H9 (cell line): ENCODE measurements at regions not wholly inside any gene's neighbourhood (a gene's known extent, or its start where the extent isn't known, plus 50 kb on each side); places are given as distances from the start of the nearest gene placed in this dataset.

Source experiments
- DNase-seq: peaks from one replicate; pipeline ENCODE4 v3.0.0-alpha.2; 2017
- H2AFZ ChIP-seq: one replicate; pipeline ENCODE4 v1.6.1; 2013; ENCODE audit warnings: mild to moderate bottlenecking, low read length, control low read depth, moderate library complexity
- H2AK5ac ChIP-seq: 2 replicates; pipeline ENCODE4 v1.6.1; 2013; ENCODE audit warnings: low read length, control low read depth, mixed read lengths; ENCODE audit not compliant: insufficient read length
- H2BK120ac ChIP-seq: one replicate; pipeline ENCODE4 v1.6.1; 2013; ENCODE audit warnings: low read depth, mild to moderate bottlenecking, low read length, control low read depth, inconsistent platforms; ENCODE audit not compliant: poor library complexity, severe bottlenecking
- H2BK12ac ChIP-seq: 2 replicates; pipeline ENCODE4 v1.6.1; 2013; ENCODE audit warnings: low read length, control low read depth, mixed read lengths, low read depth; ENCODE audit not compliant: insufficient read length
- H2BK15ac ChIP-seq: 2 replicates; pipeline ENCODE4 v1.6.1; 2013; ENCODE audit warnings: low read depth, low read length, control low read depth
- H2BK20ac ChIP-seq: one replicate; pipeline ENCODE4 v1.6.1; 2013; ENCODE audit warnings: low read depth, mild to moderate bottlenecking, low read length, control low read depth, inconsistent platforms; ENCODE audit not compliant: poor library complexity, severe bottlenecking
- H2BK5ac ChIP-seq: 2 replicates; pipeline ENCODE4 v1.6.1; 2013; ENCODE audit warnings: low read length, control low read depth, mixed read lengths; ENCODE audit not compliant: insufficient read length
- H3K14ac ChIP-seq: 2 replicates; pipeline ENCODE4 v1.6.1; 2013; ENCODE audit warnings: low read length, control low read depth; ENCODE audit not compliant: insufficient read depth
- H3K18ac ChIP-seq: 2 replicates; pipeline ENCODE4 v1.6.1; 2013; ENCODE audit warnings: low read depth, mild to moderate bottlenecking, mixed read lengths, low read length, control low read depth; ENCODE audit not compliant: insufficient read length
- H3K23ac ChIP-seq: 2 replicates; pipeline ENCODE4 v1.6.1; 2013; ENCODE audit warnings: low read length, control low read depth, mixed read lengths, low read depth; ENCODE audit not compliant: insufficient read length
- H3K23me2 ChIP-seq: 2 replicates; pipeline ENCODE4 v1.6.1; 2013; ENCODE audit warnings: low read depth, mild to moderate bottlenecking, mixed read lengths, low read length, control low read depth; ENCODE audit not compliant: insufficient read length, poor library complexity, severe bottlenecking
- H3K27ac ChIP-seq: 2 replicates; pipeline ENCODE4 v1.5.1; 2013; ENCODE audit warnings: low read length, control low read depth, mixed read lengths, low read depth; ENCODE audit not compliant: insufficient read length
- H3K27me3 ChIP-seq: 2 replicates; pipeline ENCODE4 v1.6.1; 2013; ENCODE audit warnings: low read length, control low read depth, inconsistent platforms; ENCODE audit not compliant: insufficient read depth
- H3K4ac ChIP-seq: 2 replicates; pipeline ENCODE4 v1.6.1; 2013; ENCODE audit warnings: low read depth, mild to moderate bottlenecking, control low read depth, inconsistent platforms, low read length, moderate library complexity
- H3K4me1 ChIP-seq: 2 replicates; pipeline ENCODE4 v1.6.1; 2013; ENCODE audit warnings: low read length, control low read depth, inconsistent platforms; ENCODE audit not compliant: insufficient read depth
- H3K4me2 ChIP-seq: 2 replicates; pipeline ENCODE4 v1.6.1; 2013; ENCODE audit warnings: low read length, control low read depth, mixed read lengths; ENCODE audit not compliant: insufficient read length, insufficient read depth
- H3K56ac ChIP-seq: 2 replicates; pipeline ENCODE4 v1.6.1; 2013; ENCODE audit warnings: low read depth, mild to moderate bottlenecking, mixed read lengths, low read length, control low read depth; ENCODE audit not compliant: insufficient read length
- H3K79me1 ChIP-seq: 2 replicates; pipeline ENCODE4 v1.6.1; 2013; ENCODE audit warnings: low read depth, mild to moderate bottlenecking, moderate library complexity, low read length, control low read depth, inconsistent platforms; ENCODE audit not compliant: insufficient read depth, poor library complexity, severe bottlenecking
- H3K79me2 ChIP-seq: 2 replicates; pipeline ENCODE4 v1.6.1; 2013; ENCODE audit warnings: low read length, control low read depth, inconsistent platforms; ENCODE audit not compliant: insufficient read depth
- H3K9ac ChIP-seq: 2 replicates; pipeline ENCODE4 v1.6.1; 2013; ENCODE audit warnings: low read length, control low read depth, mixed read lengths; ENCODE audit not compliant: insufficient read length; ENCODE audit errors: extremely low read depth
- H3K9me3 ChIP-seq: one replicate; pipeline ENCODE4 v1.6.1; 2013; ENCODE audit warnings: low read depth, low read length, inconsistent platforms; ENCODE audit not compliant: control insufficient read depth
- H3T11ph ChIP-seq: one replicate; pipeline ENCODE4 v1.6.1; 2013; ENCODE audit warnings: mild to moderate bottlenecking, low read length, control low read depth, inconsistent platforms
- H4K20me1 ChIP-seq: one replicate; pipeline ENCODE4 v1.6.1; 2013; ENCODE audit not compliant: control insufficient read depth, insufficient read length, insufficient read depth
- H4K5ac ChIP-seq: 2 replicates; pipeline ENCODE4 v1.6.1; 2013; ENCODE audit warnings: low read depth, mild to moderate bottlenecking, mixed read lengths, low read length, control low read depth; ENCODE audit not compliant: insufficient read length
- H4K8ac ChIP-seq: replicated peaks from 2 replicates; pipeline ENCODE4 v1.6.1; 2013; ENCODE audit warnings: low read length, control low read depth, mixed read lengths, low read depth; ENCODE audit not compliant: insufficient read length
- H4K91ac ChIP-seq: 2 replicates; pipeline ENCODE4 v1.6.1; 2013; ENCODE audit warnings: low read depth, mild to moderate bottlenecking, moderate library complexity, mixed read lengths, low read length, control low read depth; ENCODE audit not compliant: insufficient read length
- H3K27ac Mint-ChIP-seq, 3 experiments: 2 replicates in 2 of 3; 3 replicates in 1 of 3; pipeline ENCODE4 v1.8.0; 2020 to 2021; ENCODE audit warnings: mixed read lengths in 3 of 3, mild to moderate bottlenecking in 1 of 3, moderate library complexity in 1 of 3
- H3K27me3 Mint-ChIP-seq: 2 replicates; pipeline ENCODE4 v1.8.0; 2021; ENCODE audit warnings: low read depth, mild to moderate bottlenecking, moderate library complexity, mixed read lengths
- H3K36me3 Mint-ChIP-seq, 3 experiments: 2 replicates in 2 of 3; 3 replicates in 1 of 3; pipeline ENCODE4 v1.8.0; 2020 to 2021; ENCODE audit warnings: low read depth in 3 of 3, mixed read lengths in 3 of 3; ENCODE audit not compliant: insufficient read depth in 1 of 3
- H3K4me1 Mint-ChIP-seq, 2 experiments: 2 replicates each; pipeline ENCODE4 v1.8.0; 2020; ENCODE audit warnings: mixed read lengths in 2 of 2
- H3K4me3 Mint-ChIP-seq, 2 experiments: 2 replicates in 1 of 2; 3 replicates in 1 of 2; pipeline ENCODE4 v1.8.0; 2020 to 2021; ENCODE audit warnings: mild to moderate bottlenecking in 2 of 2, mixed read lengths in 2 of 2, moderate library complexity in 1 of 2
- H3K9me3 Mint-ChIP-seq, 2 experiments: 2 replicates in 1 of 2; 3 replicates in 1 of 2; pipeline ENCODE4 v1.8.0; 2020; ENCODE audit warnings: mild to moderate bottlenecking in 2 of 2, mixed read lengths in 2 of 2, moderate library complexity in 1 of 2
- WGBS: extraction: QIAGEN DNeasy Blood & Tissue Kit; methylation state at CpG from one replicate; pipeline ENCODE4 v1.1.7; 2013; ENCODE audit warnings: missing lambda C conversion rate, low lambda C conversion rate, mixed read lengths; ENCODE audit not compliant: insufficient read length; ENCODE audit errors: extremely low coverage; 5-methylcytosine and 5-hydroxymethylcytosine counted together
- TF ChIP-seq, protein P1 (sequence below): fragments of 200-600 bp; sonication (generic); conservative IDR thresholded peaks from 3 replicates; pipeline ENCODE4 v1.8.0; 2021; ENCODE audit warnings: antibody characterized with exemption, mild to moderate bottlenecking

DNA sequence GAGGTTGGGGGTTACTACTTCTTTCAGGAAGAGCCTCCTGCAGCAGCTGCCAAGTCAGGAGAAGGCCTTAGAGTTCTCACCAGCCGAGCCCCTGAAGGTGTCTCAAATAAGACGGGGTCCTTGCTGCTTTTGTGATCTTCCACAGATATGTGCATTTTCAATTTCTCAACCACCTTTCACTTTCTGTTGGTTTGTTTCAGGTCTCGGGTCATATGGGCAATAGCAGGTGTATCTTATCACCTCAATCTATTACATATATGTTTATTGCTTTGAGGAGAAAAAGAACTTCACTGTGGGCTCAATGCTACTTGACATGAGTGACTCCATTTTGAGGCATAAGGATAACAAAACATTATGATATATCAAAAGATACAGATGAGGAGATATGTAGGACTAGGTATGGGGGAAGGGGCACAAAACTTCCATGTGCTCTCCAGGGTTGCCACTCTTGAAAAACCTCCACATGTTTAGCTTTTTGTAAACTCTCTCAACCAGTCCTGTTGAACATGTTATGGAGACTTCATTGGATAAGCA lies 1171.4 kb upstream of the ADGRL2 start:
- DNase-seq: no peak
- Mint-ChIP-seq H3K27me3 (no peaks in the 10 kb centered on the region; the same call in 1 of the 2 replicates), H3K36me3 (no peaks in the 10 kb centered on the region), H3K4me3 (no peak overlapping the region), H3K4me1 (peaks cover 0 to 7% of the 10 kb centered on the region in 2 experiments; a peak in 1 of 4 replicates), H3K9me3 (no peaks in the 10 kb centered on the region), H3K27ac (no peak overlapping the region)
- Histone ChIP-seq H2BK5ac (no peak overlapping the region), H3K4ac (no peak overlapping the region), H2BK15ac (no peak overlapping the region), H3K9ac (no peak overlapping the region), H3K27ac (no peak overlapping the region), H3K9me3 (no peaks in the 10 kb centered on the region), H2BK120ac (no peak overlapping the region), H2AFZ (no peak overlapping the region), H4K5ac (no peak overlapping the region), H3K79me1 (no peaks in the 10 kb centered on the region), H2BK12ac (no peak overlapping the region), H3K14ac (no peak overlapping the region), H3T11ph (no peak overlapping the region), H2AK5ac (no peak overlapping the region), H3K4me2 (no peak overlapping the region), H3K4me1 (no peaks in the 10 kb centered on the region), H3K27me3 (no peaks in the 10 kb centered on the region), H4K20me1 (no peaks in the 10 kb centered on the region), H3K56ac (no peak overlapping the region), H4K8ac (no peak overlapping the region), H3K23me2 (no peaks in the 10 kb centered on the region), H2BK20ac (no peak overlapping the region), H3K79me2 (no peaks in the 10 kb centered on the region), H3K23ac (no peak overlapping the region), H4K91ac (no peak overlapping the region), H3K18ac (no peak overlapping the region)
- WGBS: no CpG with 5 or more reads among the region's 3 CpGs
- TF ChIP-seq, protein P1, sequence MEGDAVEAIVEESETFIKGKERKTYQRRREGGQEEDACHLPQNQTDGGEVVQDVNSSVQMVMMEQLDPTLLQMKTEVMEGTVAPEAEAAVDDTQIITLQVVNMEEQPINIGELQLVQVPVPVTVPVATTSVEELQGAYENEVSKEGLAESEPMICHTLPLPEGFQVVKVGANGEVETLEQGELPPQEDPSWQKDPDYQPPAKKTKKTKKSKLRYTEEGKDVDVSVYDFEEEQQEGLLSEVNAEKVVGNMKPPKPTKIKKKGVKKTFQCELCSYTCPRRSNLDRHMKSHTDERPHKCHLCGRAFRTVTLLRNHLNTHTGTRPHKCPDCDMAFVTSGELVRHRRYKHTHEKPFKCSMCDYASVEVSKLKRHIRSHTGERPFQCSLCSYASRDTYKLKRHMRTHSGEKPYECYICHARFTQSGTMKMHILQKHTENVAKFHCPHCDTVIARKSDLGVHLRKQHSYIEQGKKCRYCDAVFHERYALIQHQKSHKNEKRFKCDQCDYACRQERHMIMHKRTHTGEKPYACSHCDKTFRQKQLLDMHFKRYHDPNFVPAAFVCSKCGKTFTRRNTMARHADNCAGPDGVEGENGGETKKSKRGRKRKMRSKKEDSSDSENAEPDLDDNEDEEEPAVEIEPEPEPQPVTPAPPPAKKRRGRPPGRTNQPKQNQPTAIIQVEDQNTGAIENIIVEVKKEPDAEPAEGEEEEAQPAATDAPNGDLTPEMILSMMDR: no peak
